WTC11 (cell line): ENCODE measurements at regions not wholly inside any gene's neighbourhood (a gene's known extent, or its start where the extent isn't known, plus 50 kb on each side); places are given as distances from the start of the nearest gene placed in this dataset. TPM values are rescaled to one million over a fixed set of nuclear protein-coding genes. Genes with fewer than 3 reads are reported as not detected.

Experiments used
- ATAC-seq: fragments of 200-7000 bp; cut with Tn5 transposase; 2 replicates; pipeline ENCODE4 v1.10.0; 2021; ENCODE audit warnings: mild to moderate bottlenecking, moderate library complexity
- CTCF ChIA-PET: fragments of 300-600 bp; sonication (Branson Sonifier 250); formaldehyde crosslinking; loops from one replicate; lab custom pipeline; 2021; ENCODE audit warnings: antibody characterized with exemption; lab: Charles Lee
- POLR2A ChIA-PET: fragments of 350-600 bp; sonication (Branson Sonifier 250); formaldehyde crosslinking; loops from one replicate; lab custom pipeline; 2021; ENCODE audit warnings: antibody characterized with exemption; lab: Charles Lee
- DNase-seq: peaks from one replicate; pipeline ENCODE4 v3.0.0; 2021; ENCODE audit warnings: low spot score
- H3K27ac Mint-ChIP-seq: 2 replicates; pipeline ENCODE4 v1.8.0; 2021; ENCODE audit warnings: mixed read lengths
- H3K27me3 Mint-ChIP-seq: 2 replicates; pipeline ENCODE4 v1.8.0; 2021; ENCODE audit warnings: low read depth, mild to moderate bottlenecking, moderate library complexity, mixed read lengths
- H3K36me3 Mint-ChIP-seq: 2 replicates; pipeline ENCODE4 v1.8.0; 2021; ENCODE audit warnings: mixed read lengths
- H3K4me1 Mint-ChIP-seq: 2 replicates; pipeline ENCODE4 v1.8.0; 2022; ENCODE audit warnings: mixed read lengths
- H3K4me3 Mint-ChIP-seq: 2 replicates; pipeline ENCODE4 v1.8.0; 2021; ENCODE audit warnings: mild to moderate bottlenecking, moderate library complexity, mixed read lengths
- H3K9me3 Mint-ChIP-seq: 2 replicates; pipeline ENCODE4 v1.8.0; 2021; ENCODE audit warnings: mixed read lengths
- ATF2 ChIP-seq: sonication (generic); formaldehyde crosslinking; IDR thresholded peaks from 2 replicates; pipeline ENCODE4 v1.8.1; 2022; ENCODE audit warnings: low read depth, missing genetic modification reagents, borderline replicate concordance
- CREM ChIP-seq: sonication (generic); formaldehyde crosslinking; IDR thresholded peaks from 2 replicates; pipeline ENCODE4 v1.8.1; 2022; ENCODE audit warnings: mild to moderate bottlenecking, missing genetic modification reagents, moderate library complexity
- E2F1 ChIP-seq: sonication (generic); formaldehyde crosslinking; IDR thresholded peaks from 2 replicates; pipeline ENCODE4 v1.8.0; 2022; ENCODE audit warnings: mild to moderate bottlenecking, missing genetic modification reagents
- FOXP1 ChIP-seq: sonication (generic); formaldehyde crosslinking; IDR thresholded peaks from 2 replicates; pipeline ENCODE4 v1.8.0; 2022; ENCODE audit warnings: missing genetic modification reagents, mild to moderate bottlenecking, moderate library complexity, borderline replicate concordance
- GTF2I ChIP-seq: fragments of 250-450 bp; sonication (Bioruptor Pico); conservative IDR thresholded peaks from 2 replicates; pipeline ENCODE4 v1.4.0; 2021; ENCODE audit warnings: mild to moderate bottlenecking
- NFATC4 ChIP-seq: fragments of 250-450 bp; sonication (Bioruptor Pico); IDR thresholded peaks from 2 replicates; pipeline ENCODE4 v1.9.0; 2021; ENCODE audit warnings: mild to moderate bottlenecking
- NR3C1 ChIP-seq: sonication (generic); formaldehyde crosslinking; conservative IDR thresholded peaks from 2 replicates; pipeline ENCODE4 v1.8.1; 2023; ENCODE audit warnings: low read depth, mild to moderate bottlenecking, missing genetic modification reagents
- ZNF425 ChIP-seq: fragments of 250-450 bp; sonication (Bioruptor Pico); conservative IDR thresholded peaks from 2 replicates; pipeline ENCODE4 v1.9.0; 2021; ENCODE audit warnings: mild to moderate bottlenecking
- microRNA-seq: library from miRNA; unstranded; fragments of <30 nt; microRNA quantifications from one replicate; pipeline ENCODE4 v1.2.0, GENCODE V29; 2022; ENCODE audit warnings: borderline number of aligned reads
- TF ChIP-seq, protein P1 (sequence below): sonication (generic); formaldehyde crosslinking; IDR thresholded peaks from 2 replicates; pipeline ENCODE4 v1.8.0; 2022; ENCODE audit warnings: mild to moderate bottlenecking, missing genetic modification reagents
- TF ChIP-seq, protein P2 (sequence below): sonication (generic); formaldehyde crosslinking; IDR thresholded peaks from 2 replicates; pipeline ENCODE4 v1.8.1; 2022; ENCODE audit warnings: low read depth, mild to moderate bottlenecking, moderate library complexity, missing genetic modification reagents, borderline replicate concordance
- TF ChIP-seq, protein P3 (sequence below): sonication (generic); formaldehyde crosslinking; conservative IDR thresholded peaks from 2 replicates; pipeline ENCODE4 v1.8.1; 2022; ENCODE audit warnings: mild to moderate bottlenecking, missing genetic modification reagents

DNA sequence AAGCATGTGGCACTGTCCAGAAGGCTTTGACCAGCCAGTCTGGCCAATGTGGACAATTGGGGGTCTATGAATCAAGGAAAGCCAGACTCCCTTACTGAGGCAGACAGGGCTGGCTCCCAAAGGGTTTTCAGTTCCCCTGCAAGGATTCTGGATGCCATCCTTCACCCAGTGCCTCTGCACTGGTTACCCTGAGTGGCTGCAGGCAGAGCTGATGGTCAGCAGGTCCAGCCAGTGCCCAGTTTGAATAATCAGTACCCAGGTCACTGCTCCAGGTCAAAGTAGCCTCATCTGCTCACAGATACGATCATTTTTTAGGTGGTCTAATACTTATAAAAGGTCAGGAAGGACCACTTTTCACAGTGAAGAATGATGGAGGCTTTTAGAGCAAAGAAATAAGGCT is 52.2 kb upstream of the MAMLD1 start (continued):
- TF ChIP-seq E2F1, result no peak
- no peak for TF ChIP-seq ZNF425 (CRISPR knock-in tag)
- TF ChIP-seq NR3C1 (CRISPR knock-in tag), result no peak
- TF ChIP-seq GTF2I (CRISPR knock-in tag), result no peak
- TF ChIP-seq, protein P1, sequence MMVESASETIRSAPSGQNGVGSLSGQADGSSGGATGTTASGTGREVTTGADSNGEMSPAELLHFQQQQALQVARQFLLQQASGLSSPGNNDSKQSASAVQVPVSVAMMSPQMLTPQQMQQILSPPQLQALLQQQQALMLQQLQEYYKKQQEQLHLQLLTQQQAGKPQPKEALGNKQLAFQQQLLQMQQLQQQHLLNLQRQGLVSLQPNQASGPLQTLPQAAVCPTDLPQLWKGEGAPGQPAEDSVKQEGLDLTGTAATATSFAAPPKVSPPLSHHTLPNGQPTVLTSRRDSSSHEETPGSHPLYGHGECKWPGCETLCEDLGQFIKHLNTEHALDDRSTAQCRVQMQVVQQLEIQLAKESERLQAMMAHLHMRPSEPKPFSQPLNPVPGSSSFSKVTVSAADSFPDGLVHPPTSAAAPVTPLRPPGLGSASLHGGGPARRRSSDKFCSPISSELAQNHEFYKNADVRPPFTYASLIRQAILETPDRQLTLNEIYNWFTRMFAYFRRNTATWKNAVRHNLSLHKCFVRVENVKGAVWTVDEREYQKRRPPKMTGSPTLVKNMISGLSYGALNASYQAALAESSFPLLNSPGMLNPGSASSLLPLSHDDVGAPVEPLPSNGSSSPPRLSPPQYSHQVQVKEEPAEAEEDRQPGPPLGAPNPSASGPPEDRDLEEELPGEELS (CRISPR knock-in tag), result no peak
- no peak for TF ChIP-seq FOXP1 (CRISPR knock-in tag)
- no peak for TF ChIP-seq CREM (CRISPR knock-in tag)

- no peaks in the 10 kb centered on the region for H3K27me3 Mint-ChIP-seq
- CTCF ChIA-PET, result no interaction called here
These were observed 50.2 kb upstream of the MAMLD1 start for GRCh38 chrX:150312931-150313330.

More at GRCh38 chrX:150312931-150313330, 50.2 kb upstream of the MAMLD1 start:
- TF ChIP-seq, protein P2, sequence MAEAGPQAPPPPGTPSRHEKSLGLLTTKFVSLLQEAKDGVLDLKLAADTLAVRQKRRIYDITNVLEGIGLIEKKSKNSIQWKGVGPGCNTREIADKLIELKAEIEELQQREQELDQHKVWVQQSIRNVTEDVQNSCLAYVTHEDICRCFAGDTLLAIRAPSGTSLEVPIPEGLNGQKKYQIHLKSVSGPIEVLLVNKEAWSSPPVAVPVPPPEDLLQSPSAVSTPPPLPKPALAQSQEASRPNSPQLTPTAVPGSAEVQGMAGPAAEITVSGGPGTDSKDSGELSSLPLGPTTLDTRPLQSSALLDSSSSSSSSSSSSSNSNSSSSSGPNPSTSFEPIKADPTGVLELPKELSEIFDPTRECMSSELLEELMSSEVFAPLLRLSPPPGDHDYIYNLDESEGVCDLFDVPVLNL (CRISPR knock-in tag), result no peak
- no peak for TF ChIP-seq ATF2 (CRISPR knock-in tag)
- TF ChIP-seq, protein P3, sequence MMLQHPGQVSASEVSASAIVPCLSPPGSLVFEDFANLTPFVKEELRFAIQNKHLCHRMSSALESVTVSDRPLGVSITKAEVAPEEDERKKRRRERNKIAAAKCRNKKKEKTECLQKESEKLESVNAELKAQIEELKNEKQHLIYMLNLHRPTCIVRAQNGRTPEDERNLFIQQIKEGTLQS (CRISPR knock-in tag), result no peak
- TF ChIP-seq NFATC4, result no peak
- no peaks in the 10 kb centered on the region for H3K4me1 Mint-ChIP-seq
- ATAC-seq (no peak), DNase-seq (no peak)
- no peak overlapping the region for H3K4me3 Mint-ChIP-seq
- POLR2A ChIA-PET, result no interaction called here
- no peaks in the 10 kb centered on the region for H3K36me3 Mint-ChIP-seq
- H3K27ac Mint-ChIP-seq, result no peak overlapping the region
- no peaks in the 10 kb centered on the region for H3K9me3 Mint-ChIP-seq

Small RNA genes lying in the stretch of these regions (microRNA-seq; reads per million reads assigned to microRNA genes)
- not detected for gene MIR2114
